B cell (primary cell): ENCODE measurements at regions not wholly inside any gene's neighbourhood (a gene's known extent, or its start where the extent isn't known, plus 50 kb on each side); places are given as distances from the start of the nearest gene placed in this dataset.
"Not testable (repeated sequence)": the region's sequence is repeated elsewhere in the genome, so short reads cannot be mapped to it uniquely, and the experiment has no call there.

Experiments
- CTCF ChIP-seq: fragments of 200-600 bp; IDR thresholded peaks from one replicate; pipeline ENCODE4 v1.8.0; 2022; ENCODE audit warnings: antibody characterized with exemption, mild to moderate bottlenecking
- EZH2 ChIP-seq: IDR thresholded peaks from 2 replicates; pipeline ENCODE4 v1.6.1; 2012; ENCODE audit warnings: borderline replicate concordance, low read depth, mild to moderate bottlenecking, moderate library complexity, low read length; ENCODE audit not compliant: insufficient read depth, poor library complexity, severe bottlenecking

GRCh38 chr9:40768646-40769198 lies 359.8 kb downstream of the FOXD4L6 start:
- TF ChIP-seq CTCF, EZH2: not testable (repeated sequence)
